HG03521 (cell line): ENCODE measurements at regions not wholly inside any gene's neighbourhood (a gene's known extent, or its start where the extent isn't known, plus 50 kb on each side); places are given as distances from the start of the nearest gene placed in this dataset.

Source experiments
- ATAC-seq: cut with Tn5 transposase; IDR thresholded peaks from one replicate; pipeline ENCODE4 v1.9.1; 2021; ENCODE audit warnings: mild to moderate bottlenecking, moderate library complexity; ENCODE audit not compliant: unreplicated experiment

- ATAC-seq: no peak
Measured at GRCh38 chr5:175118700-175119309, 325.2 kb downstream of the DRD1 start.

GRCh38 chr5:175116466-175117048 is 327.4 kb downstream of the DRD1 start:
- no peak for ATAC-seq

GRCh38 chr5:175115831-175116230 is 328.2 kb downstream of the DRD1 start:
- no peak for ATAC-seq

GRCh38 chr5:175113947-175114346 is 330.0 kb downstream of the DRD1 start:
- ATAC-seq: no peak

GRCh38 chr5:175109058-175109755 is 334.8 kb downstream of the DRD1 start:
- ATAC-seq: no peak

- no peak for ATAC-seq
Measured at GRCh38 chr5:175107865-175108264, 336.1 kb downstream of the DRD1 start.

GRCh38 chr5:175107028-175107588 is 336.9 kb downstream of the DRD1 start:
- no peak for ATAC-seq

GRCh38 chr5:175104677-175105076 is 339.3 kb downstream of the DRD1 start:
- no peak for ATAC-seq

- no peak for ATAC-seq
Measured at GRCh38 chr5:175103746-175104145, 340.2 kb downstream of the DRD1 start.

GRCh38 chr5:175102717-175103116 is 341.3 kb downstream of the DRD1 start:
- ATAC-seq: no peak

- ATAC-seq: no peak
Measured at GRCh38 chr5:175098301-175098700, 345.7 kb downstream of the DRD1 start.

GRCh38 chr5:175096469-175097165 is 347.4 kb downstream of the DRD1 start:
- no peak for ATAC-seq

GRCh38 chr5:175094461-175094860 is 349.5 kb downstream of the DRD1 start:
- no peak for ATAC-seq

- ATAC-seq: no peak
Measured at GRCh38 chr5:175092691-175093090, 351.3 kb downstream of the DRD1 start.

- ATAC-seq: no peak
Measured at GRCh38 chr5:175088963-175089362, 355.0 kb downstream of the DRD1 start.

GRCh38 chr5:175082866-175083590 is 358.6 kb downstream of the MSX2 start:
- ATAC-seq: no peak

GRCh38 chr5:175082346-175082745 is 358.0 kb downstream of the MSX2 start:
- ATAC-seq: no peak

- ATAC-seq: no peak
Measured at GRCh38 chr5:175079707-175080106, 355.3 kb downstream of the MSX2 start.

- ATAC-seq: no peak
Measured at GRCh38 chr5:175070283-175070682, 345.9 kb downstream of the MSX2 start.

- ATAC-seq: no peak
Measured at GRCh38 chr5:175060257-175060656, 335.9 kb downstream of the MSX2 start.

GRCh38 chr5:175059687-175060211 is 335.4 kb downstream of the MSX2 start:
- ATAC-seq: no peak
